ENCODE measurements at regions not wholly inside any gene's neighbourhood (a gene's known extent, or its start where the extent isn't known, plus 50 kb on each side); places are given as distances from the start of the nearest gene placed in this dataset.
"Not testable (repeated sequence)": the region's sequence is repeated elsewhere in the genome, so short reads cannot be mapped to it uniquely, and the experiment has no call there.

DNA sequence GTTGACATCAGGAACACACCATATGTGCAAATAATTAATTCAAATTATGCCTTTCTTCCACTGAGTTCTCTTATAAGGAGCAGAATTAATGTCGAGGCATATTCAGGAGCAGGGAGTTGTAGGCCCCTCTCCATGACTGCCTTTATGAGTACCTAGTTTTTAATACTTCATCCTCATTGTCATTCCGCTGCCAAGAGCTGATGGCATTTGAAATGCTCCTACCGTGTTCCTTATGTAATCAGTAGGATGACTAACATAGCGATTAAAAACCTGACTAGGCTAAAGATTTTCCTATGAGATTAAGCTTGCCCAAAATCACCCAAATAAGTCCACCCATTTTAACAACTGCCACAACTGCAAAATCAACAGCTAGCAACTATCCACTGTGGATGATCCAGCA is 220.6 kb downstream of the DHX15 start:
- no peak for DNase-seq

DNA sequence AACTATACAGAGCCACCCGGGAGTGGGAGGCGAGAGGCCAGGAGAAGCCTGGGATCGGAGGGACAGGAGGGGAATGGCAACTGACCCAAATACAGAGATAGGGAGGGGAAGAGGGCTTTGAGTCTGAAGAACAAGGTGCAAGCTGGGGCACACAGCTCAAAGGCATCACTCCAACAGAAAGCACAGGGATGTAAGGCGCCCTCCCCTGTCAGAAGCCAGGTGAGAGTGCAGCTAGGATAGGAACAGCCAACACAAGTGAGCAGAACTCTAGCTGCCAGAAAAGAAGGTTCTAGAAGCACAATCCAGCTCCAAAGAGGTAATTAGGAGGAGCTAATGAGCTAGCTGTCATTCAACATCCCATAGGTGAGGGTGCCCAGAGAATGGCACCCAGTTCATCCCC is 232.2 kb downstream of the DHX15 start:
- DNase-seq = no peak

DNA sequence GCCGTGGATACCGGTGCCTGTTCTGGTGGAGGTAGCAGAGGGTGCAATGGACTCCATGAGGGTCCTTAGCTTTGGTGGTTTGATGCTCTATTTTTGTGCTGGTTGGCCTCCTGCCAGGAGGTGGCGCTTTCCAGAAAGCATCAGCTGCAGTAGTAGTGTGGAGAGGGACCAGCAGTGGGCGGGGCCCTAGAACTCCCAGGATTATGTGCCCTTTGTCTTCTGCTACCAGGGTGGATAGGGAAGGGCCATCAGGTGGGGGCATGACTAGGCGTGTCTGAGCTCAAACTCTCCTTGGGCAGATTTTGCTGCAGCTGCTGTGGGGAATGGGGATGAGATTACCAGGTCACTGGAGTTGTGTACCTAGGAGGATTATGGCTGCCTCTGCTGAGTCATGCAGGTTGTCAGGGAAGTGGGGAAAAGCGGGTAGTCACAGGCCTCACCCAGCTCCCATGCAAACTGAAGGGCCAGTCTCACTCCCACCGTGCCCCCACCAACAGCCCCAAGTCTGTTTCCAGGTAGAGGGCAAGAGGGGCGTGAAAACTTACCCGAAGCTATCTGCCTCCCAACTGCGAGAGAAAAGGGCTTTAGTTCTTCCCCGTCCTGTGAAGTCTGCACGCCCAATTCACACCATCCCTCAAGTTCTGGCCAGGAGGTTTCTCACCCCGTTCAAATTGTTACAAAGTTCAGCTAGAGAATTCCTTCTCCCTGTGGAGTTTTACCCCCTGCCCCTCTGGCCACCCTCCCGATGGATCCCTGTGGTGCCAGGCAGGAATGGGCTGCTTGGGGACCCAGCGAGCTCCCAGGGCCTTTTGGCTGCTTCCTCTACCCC is 235.0 kb downstream of the DHX15 start:
- not testable (repeated sequence) for DNase-seq

DNA sequence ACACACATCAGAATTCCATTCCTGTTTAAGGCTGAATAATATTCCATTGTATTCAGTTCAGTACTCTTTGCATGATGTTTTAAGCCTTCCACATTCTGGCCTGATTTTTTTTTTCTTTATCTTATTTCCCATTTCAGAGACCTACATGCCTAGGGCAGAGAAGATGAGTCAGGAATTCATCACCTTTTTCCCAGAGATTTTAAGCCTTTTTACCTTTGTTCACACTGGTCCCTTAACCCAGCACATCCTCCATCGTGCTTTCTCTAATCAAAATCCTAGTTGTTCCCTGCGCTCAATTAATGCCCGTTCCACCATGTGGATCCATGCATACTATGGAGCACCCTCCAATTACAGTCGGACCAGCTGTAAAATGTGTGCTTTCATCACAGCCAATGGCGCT is 245.1 kb downstream of the DHX15 start:
- no peak for DNase-seq

DNA sequence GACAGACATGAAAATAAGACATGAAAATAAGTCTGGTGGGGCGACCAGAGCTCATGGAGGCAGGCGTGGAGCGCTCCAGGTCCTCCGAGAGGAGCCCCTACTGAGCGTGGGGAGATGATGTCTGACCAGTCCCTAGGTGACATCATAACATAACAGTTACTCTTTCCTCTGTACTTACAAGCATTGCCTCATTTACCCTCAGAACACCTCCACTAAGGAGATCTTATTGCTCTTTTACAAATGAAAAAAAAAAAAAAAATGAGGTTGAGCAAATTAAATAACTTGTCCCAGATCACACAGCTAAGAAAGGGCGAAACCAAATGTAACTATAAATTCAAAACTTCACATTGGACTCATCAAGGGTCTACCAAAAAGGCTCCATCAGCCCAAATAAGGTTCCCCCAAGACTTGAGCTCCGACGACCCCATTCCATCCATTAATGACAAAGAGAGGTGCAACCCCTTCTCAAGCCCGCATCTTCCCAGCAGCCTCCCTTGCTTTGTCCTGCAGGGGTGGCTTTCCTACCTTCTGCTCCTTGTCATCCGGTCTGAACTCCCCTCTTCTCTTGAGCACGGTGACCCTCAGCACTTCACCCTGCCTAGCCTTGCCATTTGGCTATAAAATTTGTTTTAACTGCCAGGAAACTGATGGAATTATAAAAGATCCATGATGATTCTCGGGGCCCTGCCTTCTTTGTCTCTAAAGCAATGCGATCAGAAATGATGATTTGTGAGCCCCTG is 246.7 kb downstream of the DHX15 start:
- DNase-seq = no peak

DNA sequence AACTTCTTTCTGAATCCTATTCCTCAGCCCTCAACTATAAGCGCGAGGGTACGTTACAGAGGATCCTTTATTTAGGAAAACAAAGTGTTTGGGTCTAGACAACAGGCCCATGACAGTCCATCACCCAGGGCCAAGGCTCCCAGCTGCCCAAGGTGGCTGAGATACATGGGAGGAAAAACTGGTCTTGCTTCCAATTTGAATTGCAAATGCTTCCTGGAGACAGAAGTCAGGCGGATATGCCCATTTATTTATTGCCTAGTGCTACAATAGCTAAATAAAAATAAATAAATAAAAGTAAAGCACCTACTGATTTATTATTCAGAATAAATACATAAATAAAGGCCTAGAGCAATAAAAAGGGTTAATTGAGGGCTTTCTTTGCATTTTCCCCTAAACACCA is 248.7 kb downstream of the DHX15 start:
- DNase-seq = no peak

DNA sequence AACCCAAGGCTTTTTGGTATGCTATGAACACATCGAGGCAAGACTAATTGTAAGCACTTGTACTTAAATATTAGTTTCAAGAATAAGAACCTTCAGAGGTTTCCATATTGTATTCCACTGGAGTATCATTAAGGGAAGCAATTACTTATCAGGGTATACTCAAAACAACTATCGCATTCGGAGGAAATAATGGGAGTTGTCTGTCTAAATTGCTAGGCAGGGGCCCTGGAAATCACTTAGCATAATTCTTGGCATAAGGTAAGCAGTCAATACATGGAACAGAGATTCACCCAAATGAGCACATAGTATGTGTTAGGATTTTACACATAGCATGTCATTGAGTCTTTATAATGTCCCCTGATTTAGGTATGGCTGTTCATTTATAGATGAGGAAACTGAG is 249.4 kb downstream of the DHX15 start:
- no peak for DNase-seq

DNA sequence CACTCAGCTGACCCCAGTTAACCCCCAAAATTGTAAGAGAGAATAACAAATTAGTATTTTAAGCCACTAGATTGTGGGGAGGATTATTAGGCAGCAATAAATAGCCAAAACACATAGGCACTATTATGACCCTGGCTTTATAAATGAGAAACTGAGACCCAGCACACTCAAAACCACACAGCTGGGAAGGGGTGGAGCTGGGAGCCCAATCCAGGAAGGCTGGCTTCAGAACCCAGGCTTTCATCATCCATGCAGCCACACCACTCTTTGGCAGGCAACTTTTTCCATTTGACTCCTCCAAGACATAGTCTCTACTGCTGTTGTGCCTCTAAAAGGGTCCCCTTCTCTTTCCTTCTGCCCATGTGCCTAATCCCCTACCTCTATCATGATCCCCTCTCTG is 253.8 kb downstream of the DHX15 start:
- DNase-seq = no peak

DNA sequence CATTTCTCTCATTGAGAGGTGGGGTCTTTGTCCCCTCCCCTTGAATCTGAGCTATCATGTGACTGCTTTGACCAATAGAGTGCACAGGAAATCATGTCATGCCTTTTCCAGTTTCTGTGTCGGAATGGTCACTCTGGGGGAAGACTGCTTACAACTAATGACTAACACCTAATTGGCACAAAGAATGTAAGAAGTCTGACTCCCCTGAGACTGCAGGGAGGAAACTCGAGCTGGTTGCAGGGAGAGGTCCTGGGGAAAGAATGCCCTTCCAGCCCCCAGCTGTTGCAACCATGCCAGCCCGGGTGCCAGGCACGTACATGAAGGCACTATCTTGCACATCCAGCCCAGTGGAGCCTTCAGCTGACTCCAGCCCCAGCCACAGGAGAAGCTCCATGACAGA is 254.2 kb downstream of the DHX15 start:
- no peak for DNase-seq

DNA sequence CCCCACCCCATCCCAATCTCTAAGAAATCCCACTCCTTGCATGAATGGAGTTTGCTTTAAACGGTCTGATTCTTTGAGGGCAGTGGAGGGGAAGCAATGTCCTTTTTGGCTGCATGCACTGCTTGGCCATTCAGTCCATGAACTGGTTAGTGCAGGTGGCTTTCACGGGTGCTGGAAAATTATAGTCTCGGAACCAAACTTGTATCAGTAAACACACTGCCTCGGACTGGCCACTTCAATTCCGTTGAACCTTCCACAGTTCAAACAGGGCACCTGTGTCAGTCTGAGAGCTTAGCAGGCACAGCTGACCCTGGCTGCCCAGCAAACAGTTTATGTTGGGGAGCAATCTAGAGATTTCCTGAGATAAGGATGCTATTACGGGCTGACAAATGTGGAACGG is 255.6 kb downstream of the DHX15 start:
- no peak for DNase-seq

DNA sequence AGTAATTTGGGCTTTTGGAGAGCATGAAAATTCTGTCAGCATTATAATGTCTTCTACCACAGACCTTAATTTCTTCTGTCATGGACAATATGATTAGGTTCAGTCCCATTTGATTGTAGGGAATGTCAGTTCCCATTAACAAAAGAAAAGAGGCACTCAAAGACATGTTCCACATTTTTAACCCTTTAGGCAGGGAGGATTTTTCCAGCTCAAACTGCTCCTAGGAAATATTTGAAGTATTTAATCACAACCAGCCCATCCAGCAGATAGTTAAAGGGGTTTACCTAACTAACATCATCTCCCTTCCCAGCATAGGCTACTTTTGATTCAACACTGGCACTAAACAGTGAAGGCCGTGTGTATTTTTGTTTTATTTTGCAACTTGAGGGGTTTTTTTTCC is 256.0 kb downstream of the DHX15 start:
- no peak for DNase-seq

DNA sequence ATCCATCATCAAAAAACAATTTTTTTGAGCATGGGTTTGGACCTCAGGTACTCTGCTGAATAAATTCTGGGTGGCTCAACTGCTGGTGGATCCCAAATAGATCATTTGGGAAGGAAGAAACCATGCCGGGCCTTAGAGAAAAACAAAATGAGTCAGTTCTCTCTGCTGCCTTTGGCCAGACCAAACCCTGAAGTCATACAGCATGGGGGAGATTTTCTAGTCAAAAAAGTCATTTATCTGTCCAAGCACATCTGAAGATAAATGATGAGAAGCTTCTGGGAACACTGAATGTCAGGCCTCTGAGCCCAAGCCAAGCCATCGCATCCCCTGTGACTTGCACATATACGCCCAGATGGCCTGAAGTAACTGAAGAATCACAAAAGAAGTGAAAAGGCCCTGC is 261.4 kb downstream of the DHX15 start:
- DNase-seq = no peak

DNA sequence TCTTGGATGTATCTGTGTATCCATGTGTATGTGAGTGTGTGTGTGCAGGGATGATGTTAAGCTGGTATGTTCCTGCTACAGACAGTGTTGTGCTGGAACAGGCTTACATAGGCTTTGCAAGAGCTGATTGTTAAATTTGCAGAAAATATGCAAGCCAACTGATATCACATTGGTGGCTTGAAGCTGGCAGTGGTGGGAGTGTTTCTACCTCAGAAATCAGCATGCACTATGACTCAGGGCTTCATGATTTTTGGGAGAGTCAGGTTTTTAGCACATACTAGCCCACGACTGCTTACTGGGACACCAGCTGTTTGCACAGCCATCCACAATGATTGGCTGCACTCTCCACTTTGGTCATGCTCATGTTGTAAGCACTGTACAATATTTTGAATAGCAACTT is 261.8 kb downstream of the DHX15 start:
- no peak for DNase-seq

DNA sequence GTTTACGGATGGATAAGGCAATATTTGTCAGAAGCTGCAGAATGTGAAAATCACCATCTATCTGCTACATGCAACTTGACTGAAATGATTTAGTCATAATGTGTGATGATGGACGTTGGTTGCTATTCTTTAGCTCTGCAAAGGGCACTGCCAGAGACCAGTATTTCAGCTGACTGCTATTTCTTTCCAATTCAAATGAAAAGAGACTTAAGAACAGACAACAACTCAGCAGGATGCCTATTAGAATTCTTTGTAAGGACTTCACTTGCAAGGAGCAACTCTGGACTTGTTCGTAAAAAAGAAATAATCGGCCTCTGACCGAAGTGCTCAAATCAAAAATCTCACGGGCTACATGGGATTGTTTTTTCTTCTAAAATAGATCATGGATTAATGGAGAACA is 262.7 kb downstream of the DHX15 start:
- no peak for DNase-seq

DNA sequence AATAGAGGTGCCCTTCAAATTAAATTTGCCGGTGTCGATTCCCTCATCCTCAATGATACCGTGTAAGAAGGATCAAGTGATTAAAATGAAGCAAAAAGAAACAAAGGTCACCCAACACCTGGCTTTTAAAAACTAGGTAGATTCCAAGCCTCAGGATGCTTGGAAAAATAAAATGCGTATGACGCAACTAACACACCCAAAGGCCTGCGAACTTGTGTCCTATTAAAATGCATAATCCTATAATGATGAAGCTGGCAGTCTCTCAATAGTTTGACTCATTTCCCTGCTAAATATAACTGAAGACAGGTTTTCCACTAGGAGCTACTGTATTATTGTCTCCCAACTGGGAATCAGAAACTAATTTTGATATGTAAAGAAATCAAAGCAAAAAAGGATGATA is 263.2 kb downstream of the DHX15 start:
- DNase-seq = no peak

DNA sequence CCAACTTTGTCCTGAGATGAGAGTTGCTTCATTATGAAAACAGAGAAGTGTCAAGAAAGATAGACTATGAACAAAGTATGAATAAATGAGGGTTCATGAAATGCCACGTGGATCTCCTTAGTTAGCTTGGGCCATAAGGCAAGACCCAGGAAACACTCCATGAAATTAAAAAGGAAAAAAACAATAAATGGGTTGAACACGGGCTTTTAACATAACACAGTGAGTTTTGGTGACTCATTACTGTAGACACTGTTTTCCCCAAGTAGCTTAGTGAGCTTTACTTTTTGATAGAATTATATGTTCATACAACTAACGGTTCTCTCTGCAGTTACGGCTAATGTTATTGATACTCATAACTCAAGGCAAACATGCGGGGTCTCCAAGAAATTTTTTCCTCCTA is 265.0 kb downstream of the DHX15 start:
- DNase-seq = no peak

DNA sequence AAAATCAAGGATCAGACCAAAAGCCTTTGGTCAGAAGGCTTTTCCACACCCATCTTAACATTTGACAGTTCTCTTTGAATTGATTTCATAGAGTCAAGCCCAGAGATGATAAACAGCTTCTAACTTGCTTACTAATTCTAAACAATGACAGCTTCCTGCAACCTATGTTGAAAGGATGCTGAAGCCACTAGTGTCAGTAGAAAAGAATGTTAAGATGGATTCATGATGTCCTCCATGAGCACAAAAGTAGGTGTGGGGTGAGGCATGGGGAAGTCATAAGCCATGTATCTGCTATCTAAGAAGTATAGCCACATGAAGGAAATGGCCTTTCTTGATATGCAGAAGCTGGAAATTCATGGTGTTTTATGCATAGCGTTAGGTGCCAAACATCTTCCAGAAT is 269.3 kb downstream of the DHX15 start:
- no peak for DNase-seq

DNA sequence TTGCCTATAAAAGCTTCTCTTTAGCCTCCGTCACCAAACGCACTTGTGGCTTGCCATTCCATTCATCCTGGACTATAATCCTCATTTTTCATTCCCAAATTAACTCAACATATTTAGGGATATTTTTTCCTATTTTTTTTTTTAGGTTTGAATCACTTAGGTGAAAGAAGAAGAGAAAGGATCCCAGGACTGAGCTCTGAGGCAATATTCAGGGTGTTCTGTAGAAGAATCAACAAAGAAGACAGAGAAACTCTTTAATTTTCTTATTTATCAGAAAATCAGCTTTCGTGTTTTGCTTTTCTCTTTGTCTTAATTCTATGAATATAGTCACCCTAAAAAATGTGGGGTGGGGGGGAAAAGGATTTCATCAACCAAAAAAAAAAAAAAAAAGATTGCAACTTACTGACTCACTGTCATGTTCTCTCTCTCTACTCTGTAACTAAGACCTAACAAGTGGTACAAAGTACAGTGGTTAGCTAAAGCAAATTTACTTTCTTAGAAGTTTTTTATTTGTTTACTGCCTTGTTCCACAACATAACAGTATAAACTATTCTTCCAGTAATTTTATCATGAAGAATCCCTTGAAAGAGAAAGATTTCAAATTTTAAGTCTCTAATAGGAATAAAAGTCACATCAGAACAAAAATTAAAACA is 272.0 kb downstream of the DHX15 start:
- DNase-seq = no peak

DNA sequence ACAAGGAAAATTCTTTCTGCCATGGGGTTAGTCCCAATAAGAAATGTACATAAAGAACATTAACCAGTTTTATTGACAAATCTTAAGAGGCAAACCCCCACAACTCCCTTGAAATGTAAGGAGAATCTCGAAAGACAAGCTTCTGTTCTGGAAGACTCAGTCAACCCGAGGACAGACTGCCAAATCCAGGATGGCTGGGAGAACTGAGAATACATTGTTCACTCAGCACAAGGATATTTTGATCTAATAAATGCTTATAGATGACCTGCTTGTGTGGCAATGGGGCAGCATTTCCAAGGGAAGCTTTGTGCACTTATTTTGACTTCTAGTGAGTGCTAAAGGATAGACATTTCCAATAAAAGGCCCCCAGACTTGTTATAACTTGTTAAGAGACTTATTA is 280.4 kb downstream of the DHX15 start:
- DNase-seq = no peak

DNA sequence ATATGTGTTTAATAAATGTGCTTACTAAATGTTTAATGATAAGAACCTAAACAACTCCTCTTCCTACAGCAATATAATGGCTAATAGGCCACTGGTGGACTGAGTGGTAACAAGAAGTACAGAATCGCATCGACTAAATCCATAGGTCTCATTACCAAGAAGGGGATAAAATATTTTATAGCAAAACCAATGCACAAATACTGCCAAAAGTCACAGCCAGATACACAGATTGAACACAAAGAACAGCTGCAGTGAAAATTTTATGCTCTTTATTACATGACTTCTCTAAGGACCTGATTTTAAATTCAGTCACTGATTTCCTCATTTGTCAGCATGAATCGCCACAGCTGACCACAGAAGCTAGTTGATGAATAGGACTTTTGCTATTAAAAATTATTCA is 285.4 kb downstream of the DHX15 start:
- DNase-seq = no peak

DNA sequence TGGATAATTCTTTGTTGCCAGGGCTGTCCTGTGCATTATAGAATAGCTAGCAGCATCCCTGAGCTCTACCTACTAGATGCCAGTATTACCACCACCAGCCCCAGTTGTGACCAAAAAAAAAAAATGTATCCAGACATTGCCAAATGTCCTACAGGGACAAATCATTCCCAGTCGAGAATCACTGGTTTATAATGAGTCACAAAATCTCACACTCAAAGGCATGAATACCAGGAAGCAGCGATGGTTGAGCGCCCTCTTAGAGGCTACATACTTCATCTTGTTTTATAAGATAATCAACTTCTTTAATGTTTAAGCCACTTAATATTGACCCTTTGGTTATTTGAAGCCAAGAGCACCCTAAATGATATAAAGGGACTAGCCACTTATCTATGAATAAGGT is 297.3 kb downstream of the DHX15 start:
- no peak for DNase-seq

DNA sequence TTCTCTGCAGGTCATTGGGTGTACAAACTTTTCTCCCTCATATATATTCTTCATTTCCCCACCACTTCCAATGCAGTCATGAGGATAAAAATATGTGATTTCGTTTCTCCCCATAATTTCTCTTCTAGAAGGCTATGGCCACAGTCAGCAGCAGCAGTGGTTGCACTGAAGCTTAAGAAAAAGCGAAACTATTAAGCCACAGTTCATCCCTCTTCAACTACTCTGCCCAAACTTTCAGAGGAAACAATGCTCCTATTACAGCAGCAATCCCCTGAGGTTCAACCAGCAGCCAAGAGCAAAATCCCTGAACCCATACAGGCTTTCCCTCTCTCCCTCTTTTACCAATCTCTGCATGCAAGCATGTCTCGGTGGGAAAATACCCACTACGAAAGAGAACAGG is 298.6 kb downstream of the DHX15 start:
- DNase-seq = no peak

DNA sequence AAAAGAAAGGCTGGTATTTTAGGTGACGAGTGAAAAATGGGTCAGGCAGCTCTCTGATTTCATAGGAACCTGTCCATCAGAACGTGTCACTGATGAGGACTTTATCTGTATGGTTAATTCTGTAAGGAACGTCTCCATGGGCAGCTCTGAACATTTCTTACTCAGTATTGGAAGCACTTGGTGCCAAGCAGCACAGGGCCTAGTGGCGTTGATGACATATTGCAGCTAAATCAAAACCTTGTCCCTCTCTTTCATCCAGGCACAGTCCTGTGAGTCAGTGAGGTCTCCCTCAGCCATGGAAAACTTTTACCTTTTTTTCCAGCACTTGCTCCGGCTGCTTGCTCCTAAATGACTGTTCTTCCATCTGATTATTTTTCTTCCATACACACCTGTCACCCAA is 301.9 kb downstream of the DHX15 start:
- no peak for DNase-seq

DNA sequence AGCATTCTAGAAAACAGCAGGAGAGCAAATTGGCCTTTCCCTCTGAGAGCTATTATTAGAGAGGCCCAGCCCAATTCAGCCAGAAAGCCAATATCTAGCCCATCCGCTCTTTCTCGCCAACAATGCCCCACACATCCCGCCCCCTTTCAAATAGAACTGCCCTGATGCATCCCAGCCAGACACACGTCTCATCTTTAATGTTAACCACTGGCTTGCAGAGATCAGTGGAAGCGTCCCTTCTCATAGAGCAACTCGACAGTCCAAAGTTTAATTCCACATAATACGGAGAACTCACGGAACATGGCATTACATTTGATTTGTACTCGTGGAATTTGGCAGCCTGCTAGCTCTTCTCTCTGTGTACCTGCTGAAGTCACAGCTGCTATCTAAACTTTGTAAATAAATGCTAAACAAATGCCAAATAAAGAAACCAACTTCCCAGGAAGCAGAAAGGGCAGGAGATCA is 304.4 kb downstream of the DHX15 start:
- no peak for DNase-seq
